Testis (tissue), 2 donors: ENCODE measurements at regions not wholly inside any gene's neighbourhood (a gene's known extent, or its start where the extent isn't known, plus 50 kb on each side); places are given as distances from the start of the nearest gene placed in this dataset.
"Not testable (repeated sequence)": the region's sequence is repeated elsewhere in the genome, so short reads cannot be mapped to it uniquely, and the experiment has no call there.

ENCODE experiments used
- DNase-seq: peaks from one replicate; pipeline ENCODE4 v3.0.0-alpha.2; 2019
- H3K27ac ChIP-seq, 2 donors: fragments of 200-600 bp; sonication (generic); one replicate each; pipeline ENCODE4 v1.5.1; 2019
- H3K27me3 ChIP-seq: fragments of 200-600 bp; sonication (generic); one replicate; pipeline ENCODE4 v1.5.1; 2019
- H3K36me3 ChIP-seq: fragments of 200-600 bp; sonication (generic); one replicate; pipeline ENCODE4 v1.5.1; 2017; ENCODE audit warnings: low read depth; ENCODE audit errors: missing control alignments
- H3K4me1 ChIP-seq: fragments of 200-600 bp; sonication (generic); one replicate; pipeline ENCODE4 v1.5.1; 2019
- H3K4me3 ChIP-seq, 2 donors: fragments of 200-600 bp; sonication (generic); one replicate each; pipeline ENCODE4 v1.5.1; 2017 to 2019
- H3K9me3 ChIP-seq: fragments of 200-600 bp; sonication (generic); one replicate; pipeline ENCODE4 v1.5.1; 2017
- WGBS, 2 donors: methylation state at CpG; one replicate each; pipeline ENCODE4 v1.1.5; 2018; 5-methylcytosine and 5-hydroxymethylcytosine counted together
- intact Hi-C: fragments of 100-400 bp; cut with DNase I; formaldehyde crosslinking; loops from one replicate; pipeline ENCODE4 v1.15.1; 2023; ENCODE audit warnings: low total_unique reads
- small RNA-seq, 2 donors: library from RNA; depleted of rRNA; stranded (forward); fragments of <200 nt; gene quantifications; one replicate each; pipeline ENCODE3, GENCODE V24; 2016

DNA sequence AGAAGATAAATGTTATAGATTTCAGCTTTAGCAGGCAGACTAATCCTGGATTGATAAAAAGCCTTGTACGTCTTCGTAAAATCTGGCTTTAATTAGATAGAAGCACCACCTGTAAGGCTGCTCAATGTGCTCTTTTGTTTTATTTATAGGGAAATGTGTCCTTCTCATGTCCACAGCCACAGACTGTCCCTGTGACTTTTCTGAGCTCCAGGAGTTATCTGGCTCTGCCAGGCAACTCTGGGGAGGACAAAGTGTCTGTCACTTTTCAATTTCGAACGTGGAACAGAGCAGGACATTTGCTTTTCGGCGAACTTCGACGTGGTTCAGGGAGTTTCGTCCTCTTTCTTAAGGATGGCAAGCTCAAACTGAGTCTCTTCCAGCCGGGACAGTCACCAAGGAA is 257.4 kb downstream of the SPATA31A7 start:
- H3K4me3 ChIP-seq, H3K9me3 ChIP-seq, intact Hi-C loops, H3K27ac ChIP-seq, DNase-seq, H3K4me1 ChIP-seq, H3K27me3 ChIP-seq, H3K36me3 ChIP-seq: not testable (repeated sequence)
- WGBS, 2 donors = no CpG with 5 or more reads among the region's 10 CpGs

DNA sequence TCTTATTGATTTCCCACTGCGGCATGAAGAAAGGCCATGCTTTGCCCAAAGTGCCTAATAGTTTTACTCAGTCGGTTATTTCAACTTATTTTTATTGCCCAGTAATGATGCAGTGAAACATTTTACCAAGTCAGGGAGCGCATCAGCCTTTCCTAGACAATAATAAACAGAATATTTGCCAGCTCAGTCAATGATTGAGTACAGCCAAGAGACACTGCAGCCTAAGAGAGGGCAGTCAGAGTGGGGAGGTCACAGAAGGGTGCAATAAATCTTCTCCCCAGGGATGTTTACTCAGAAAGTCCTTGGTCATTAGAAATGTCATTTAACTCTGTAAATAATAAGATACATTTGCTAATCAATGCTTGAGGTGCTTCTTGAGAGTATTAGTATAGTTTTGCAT is 271.0 kb downstream of the SPATA31A7 start:
- H3K4me3 ChIP-seq, H3K36me3 ChIP-seq, H3K9me3 ChIP-seq, intact Hi-C loops, H3K27ac ChIP-seq, H3K4me1 ChIP-seq, H3K27me3 ChIP-seq, DNase-seq: not testable (repeated sequence)
- WGBS, 2 donors = no CpG with 5 or more reads among the region's 3 CpGs

Small RNAs in the stretch of these regions (small RNA-seq; reads per million reads assigned to genes)
- 0 reads per million in 2 donors for gene RN7SL462P
